ENCODE measurements at regions not wholly inside any gene's neighbourhood (a gene's known extent, or its start where the extent isn't known, plus 50 kb on each side); places are given as distances from the start of the nearest gene placed in this dataset.

- H3K36me3 Mint-ChIP-seq (ENCODE audit: low read depth), result no peaks in the 10 kb centered on the region
- H3K27ac Mint-ChIP-seq, result no peak overlapping the region
- no peak for DNase-seq (ENCODE audit: low spot score)
- no peak overlapping the region for H3K4me3 Mint-ChIP-seq
- no peaks in the 10 kb centered on the region for H3K27me3 Mint-ChIP-seq (ENCODE audit: low read depth)
- H3K4me1 Mint-ChIP-seq (ENCODE audit: low read depth), result no peaks in the 10 kb centered on the region
- H3K9me3 Mint-ChIP-seq, result peaks cover 46% of the 10 kb centered on the region
These were observed 228.9 kb upstream of the CDH9 start for GRCh38 chr5:27267209-27267824.

GRCh38 chr5:27266184-27266583 lies 227.8 kb upstream of the CDH9 start:
- Mint-ChIP-seq H3K4me3 (no peak overlapping the region), H3K9me3 (peaks cover 49% of the 10 kb centered on the region), H3K4me1 (ENCODE audit: low read depth) (no peaks in the 10 kb centered on the region), H3K36me3 (ENCODE audit: low read depth) (no peaks in the 10 kb centered on the region), H3K27ac (no peak overlapping the region), H3K27me3 (ENCODE audit: low read depth) (no peaks in the 10 kb centered on the region)
- no peak for DNase-seq (ENCODE audit: low spot score)

GRCh38 chr5:27257696-27258095 lies 219.3 kb upstream of the CDH9 start:
- no peaks in the 10 kb centered on the region for H3K36me3 Mint-ChIP-seq (ENCODE audit: low read depth)

GRCh38 chr5:27252911-27253310 lies 214.5 kb upstream of the CDH9 start:
- H3K4me1 Mint-ChIP-seq (ENCODE audit: low read depth), result no peaks in the 10 kb centered on the region
- no peak overlapping the region for H3K4me3 Mint-ChIP-seq
- no peak for DNase-seq (ENCODE audit: low spot score)
- no peak overlapping the region for H3K27ac Mint-ChIP-seq
- H3K36me3 Mint-ChIP-seq (ENCODE audit: low read depth), result no peaks in the 10 kb centered on the region
- H3K9me3 Mint-ChIP-seq, result peaks cover 29% of the 10 kb centered on the region
- no peaks in the 10 kb centered on the region for H3K27me3 Mint-ChIP-seq (ENCODE audit: low read depth)

More at GRCh38 chr5:27257696-27258095, 219.3 kb upstream of the CDH9 start:
- Mint-ChIP-seq H3K9me3 (peaks cover 43% of the 10 kb centered on the region), H3K4me1 (ENCODE audit: low read depth) (no peaks in the 10 kb centered on the region), H3K4me3 (no peak overlapping the region), H3K27me3 (ENCODE audit: low read depth) (no peaks in the 10 kb centered on the region), H3K27ac (no peak overlapping the region)
- no peak for DNase-seq (ENCODE audit: low spot score)

- Mint-ChIP-seq H3K4me3 (no peak overlapping the region), H3K9me3 (peaks cover 35% of the 10 kb centered on the region), H3K4me1 (ENCODE audit: low read depth) (no peaks in the 10 kb centered on the region), H3K27me3 (ENCODE audit: low read depth) (no peaks in the 10 kb centered on the region), H3K36me3 (ENCODE audit: low read depth) (no peaks in the 10 kb centered on the region), H3K27ac (no peak overlapping the region)
- DNase-seq (ENCODE audit: low spot score), result no peak
These were observed 203.9 kb upstream of the CDH9 start for GRCh38 chr5:27242258-27242626.

- Mint-ChIP-seq H3K27me3 (ENCODE audit: low read depth) (no peaks in the 10 kb centered on the region), H3K36me3 (ENCODE audit: low read depth) (no peaks in the 10 kb centered on the region), H3K4me3 (no peak overlapping the region), H3K9me3 (peaks cover 35% of the 10 kb centered on the region), H3K4me1 (ENCODE audit: low read depth) (no peaks in the 10 kb centered on the region), H3K27ac (no peak overlapping the region)
- no peak for DNase-seq (ENCODE audit: low spot score)
These were observed 203.3 kb upstream of the CDH9 start for GRCh38 chr5:27241564-27242257.

- no peaks in the 10 kb centered on the region for H3K36me3 Mint-ChIP-seq (ENCODE audit: low read depth)
- H3K27ac Mint-ChIP-seq, result no peak overlapping the region
- no peaks in the 10 kb centered on the region for H3K4me1 Mint-ChIP-seq (ENCODE audit: low read depth)
- DNase-seq (ENCODE audit: low spot score), result no peak
- no peak overlapping the region for H3K4me3 Mint-ChIP-seq
- no peaks in the 10 kb centered on the region for H3K27me3 Mint-ChIP-seq (ENCODE audit: low read depth)
- peaks cover 38% of the 10 kb centered on the region for H3K9me3 Mint-ChIP-seq
These were observed 202.4 kb upstream of the CDH9 start for GRCh38 chr5:27240791-27241190.

GRCh38 chr5:27234916-27235315 lies 196.5 kb upstream of the CDH9 start:
- Mint-ChIP-seq H3K27ac (no peak overlapping the region), H3K9me3 (peaks cover 26% of the 10 kb centered on the region), H3K27me3 (ENCODE audit: low read depth) (no peaks in the 10 kb centered on the region), H3K4me3 (no peak overlapping the region), H3K36me3 (ENCODE audit: low read depth) (no peaks in the 10 kb centered on the region), H3K4me1 (ENCODE audit: low read depth) (no peaks in the 10 kb centered on the region)
- no peak for DNase-seq (ENCODE audit: low spot score)

- no peak overlapping the region for H3K4me3 Mint-ChIP-seq
- H3K27me3 Mint-ChIP-seq (ENCODE audit: low read depth), result no peaks in the 10 kb centered on the region
- H3K27ac Mint-ChIP-seq, result no peak overlapping the region
- no peaks in the 10 kb centered on the region for H3K4me1 Mint-ChIP-seq (ENCODE audit: low read depth)
- no peaks in the 10 kb centered on the region for H3K36me3 Mint-ChIP-seq (ENCODE audit: low read depth)
- H3K9me3 Mint-ChIP-seq, result peaks cover 40% of the 10 kb centered on the region
- no peak for DNase-seq (ENCODE audit: low spot score)
These were observed 183.0 kb upstream of the CDH9 start for GRCh38 chr5:27221410-27221809.

- H3K36me3 Mint-ChIP-seq (ENCODE audit: low read depth), result no peaks in the 10 kb centered on the region
- H3K9me3 Mint-ChIP-seq, result peaks cover 40% of the 10 kb centered on the region
- no peaks in the 10 kb centered on the region for H3K27me3 Mint-ChIP-seq (ENCODE audit: low read depth)
- no peak overlapping the region for H3K27ac Mint-ChIP-seq
- no peak for DNase-seq (ENCODE audit: low spot score)
- H3K4me1 Mint-ChIP-seq (ENCODE audit: low read depth), result no peaks in the 10 kb centered on the region
- H3K4me3 Mint-ChIP-seq, result no peak overlapping the region
These were observed 182.4 kb upstream of the CDH9 start for GRCh38 chr5:27220752-27221151.

GRCh38 chr5:27217977-27218376 lies 179.6 kb upstream of the CDH9 start:
- DNase-seq (ENCODE audit: low spot score), result no peak
- Mint-ChIP-seq H3K36me3 (ENCODE audit: low read depth) (no peaks in the 10 kb centered on the region), H3K4me1 (ENCODE audit: low read depth) (no peaks in the 10 kb centered on the region), H3K9me3 (peaks cover 30% of the 10 kb centered on the region), H3K4me3 (no peak overlapping the region), H3K27me3 (ENCODE audit: low read depth) (no peaks in the 10 kb centered on the region), H3K27ac (no peak overlapping the region)

GRCh38 chr5:27217155-27217956 lies 179.0 kb upstream of the CDH9 start:
- Mint-ChIP-seq H3K9me3 (peaks cover 30% of the 10 kb centered on the region), H3K36me3 (ENCODE audit: low read depth) (no peaks in the 10 kb centered on the region), H3K4me3 (no peak overlapping the region), H3K27me3 (ENCODE audit: low read depth) (no peaks in the 10 kb centered on the region), H3K4me1 (ENCODE audit: low read depth) (no peaks in the 10 kb centered on the region), H3K27ac (no peak overlapping the region)
- no peak for DNase-seq (ENCODE audit: low spot score)

- H3K36me3 Mint-ChIP-seq (ENCODE audit: low read depth), result no peaks in the 10 kb centered on the region
- H3K4me3 Mint-ChIP-seq, result no peak overlapping the region
- peaks cover 23% of the 10 kb centered on the region for H3K9me3 Mint-ChIP-seq
- H3K4me1 Mint-ChIP-seq (ENCODE audit: low read depth), result no peaks in the 10 kb centered on the region
- DNase-seq (ENCODE audit: low spot score), result no peak
- no peaks in the 10 kb centered on the region for H3K27me3 Mint-ChIP-seq (ENCODE audit: low read depth)
- H3K27ac Mint-ChIP-seq, result no peak overlapping the region
These were observed 178.1 kb upstream of the CDH9 start for GRCh38 chr5:27216367-27216950.

- Mint-ChIP-seq H3K27ac (no peak overlapping the region), H3K4me3 (no peak overlapping the region), H3K4me1 (ENCODE audit: low read depth) (no peaks in the 10 kb centered on the region), H3K36me3 (ENCODE audit: low read depth) (no peaks in the 10 kb centered on the region), H3K27me3 (ENCODE audit: low read depth) (no peaks in the 10 kb centered on the region), H3K9me3 (peaks cover 36% of the 10 kb centered on the region)
- no peak for DNase-seq (ENCODE audit: low spot score)
These were observed 169.7 kb upstream of the CDH9 start for GRCh38 chr5:27208051-27208450.
